Natural killer cell (primary cell): ENCODE measurements at regions not wholly inside any gene's neighbourhood (a gene's known extent, or its start where the extent isn't known, plus 50 kb on each side); places are given as distances from the start of the nearest gene placed in this dataset.

Experiments
- ATAC-seq, 3 donors: fragments of 150-1000 bp in 2 of 3; fragments of 200-7000 bp in 1 of 3; cut with Tn5 transposase; 1 replicate in 1 of 3; 2 replicates in 2 of 3; pipeline ENCODE4 v1.10.0; 2021; ENCODE audit warnings: mild to moderate bottlenecking in 2 of 3, moderate library complexity in 2 of 3
- DNase-seq, 2 donors: peaks; one replicate each; pipeline versions ENCODE4 v3.0.0 to v3.0.0-alpha.2; 2013 to 2021; ENCODE audit warnings: mixed read lengths in 1 of 2
- H3K27ac ChIP-seq: one replicate; pipeline ENCODE4 v1.5.1; 2013; ENCODE audit warnings: mild to moderate bottlenecking, low read length
- H3K27me3 ChIP-seq: one replicate; pipeline ENCODE4 v1.6.1; 2013; ENCODE audit warnings: low read length; ENCODE audit not compliant: control insufficient read depth, insufficient read depth
- H3K36me3 ChIP-seq: one replicate; pipeline ENCODE4 v1.6.1; 2013; ENCODE audit warnings: low read length; ENCODE audit not compliant: control insufficient read depth, insufficient read depth
- H3K4me1 ChIP-seq: one replicate; pipeline ENCODE4 v1.6.1; 2013; ENCODE audit warnings: low read length; ENCODE audit not compliant: control insufficient read depth, insufficient read depth
- H3K4me3 ChIP-seq: one replicate; pipeline ENCODE4 v1.5.1; 2013; ENCODE audit warnings: low read length
- H3K9me3 ChIP-seq: one replicate; pipeline ENCODE4 v1.6.1; 2013; ENCODE audit warnings: low read length; ENCODE audit not compliant: control insufficient read depth, insufficient read depth
- H3K27ac Mint-ChIP-seq, 2 donors: one replicate each; pipeline ENCODE4 v1.8.0; 2022; ENCODE audit warnings: mild to moderate bottlenecking in 2 of 2, mixed read lengths in 2 of 2, moderate library complexity in 1 of 2
- H3K27me3 Mint-ChIP-seq, 2 donors: one replicate each; pipeline ENCODE4 v1.8.0; 2022; ENCODE audit warnings: low read depth in 2 of 2, mixed read lengths in 2 of 2
- H3K36me3 Mint-ChIP-seq: one replicate; pipeline ENCODE4 v1.8.0; 2022; ENCODE audit warnings: mixed read lengths
- H3K4me1 Mint-ChIP-seq, 2 donors: one replicate each; pipeline ENCODE4 v1.8.0; 2022; ENCODE audit warnings: mixed read lengths in 2 of 2
- H3K4me3 Mint-ChIP-seq: one replicate; pipeline ENCODE4 v1.8.0; 2022; ENCODE audit warnings: mild to moderate bottlenecking, moderate library complexity, mixed read lengths
- H3K9me3 Mint-ChIP-seq, 2 donors: one replicate each; pipeline ENCODE4 v1.8.0; 2022; ENCODE audit warnings: mixed read lengths in 2 of 2
- WGBS: methylation state at CpG from one replicate; pipeline ENCODE4 v1.1.7; 2013; ENCODE audit warnings: missing lambda C conversion rate; ENCODE audit not compliant: insufficient coverage; 5-methylcytosine and 5-hydroxymethylcytosine counted together
- intact Hi-C: fragments of 100-400 bp; cut with micrococcal nuclease; formaldehyde crosslinking; loops from one replicate; pipeline ENCODE4 v1.14.2; 2022
- TF ChIP-seq, protein P1 (sequence below): fragments of 200-600 bp; IDR thresholded peaks from one replicate; pipeline ENCODE4 v1.8.0; 2022; ENCODE audit warnings: antibody characterized with exemption

DNA sequence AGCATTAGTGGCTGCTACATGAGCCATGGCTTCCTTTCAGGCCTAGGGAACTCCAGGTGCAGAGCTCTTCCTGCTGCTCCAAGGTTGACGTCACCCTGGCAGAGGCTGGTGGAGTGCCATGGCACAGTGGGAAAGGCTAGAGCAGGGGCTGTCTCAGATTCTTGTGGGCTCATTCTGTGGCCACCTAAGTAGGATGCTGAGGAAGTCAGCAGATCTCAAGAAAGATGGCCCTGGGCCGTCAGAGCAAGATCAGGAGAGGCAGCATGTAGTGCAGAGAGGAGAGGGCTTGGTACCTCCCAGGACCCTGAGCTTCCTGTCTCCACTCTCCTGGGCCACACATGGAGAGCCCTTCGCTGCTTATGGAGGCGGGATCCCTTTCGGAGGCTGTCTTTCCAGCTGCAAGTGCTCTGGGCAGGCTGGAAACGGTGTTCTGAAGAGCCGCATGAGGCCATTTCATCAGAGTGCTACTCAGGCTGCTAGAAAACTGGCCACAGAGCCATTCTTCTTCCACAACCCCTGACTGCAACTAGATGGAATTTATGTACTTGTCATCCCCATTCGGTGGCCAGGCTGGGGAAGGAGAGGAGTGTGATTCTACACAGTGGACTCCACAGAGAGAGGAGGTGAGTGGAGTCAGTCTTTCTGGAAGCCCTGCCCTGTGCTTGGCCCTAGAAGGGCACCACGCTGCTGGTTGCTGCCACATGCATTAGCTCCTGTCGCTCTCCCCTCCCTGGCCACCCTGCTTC, 304.2 kb downstream of the RPS24 start:
- Mint-ChIP-seq H3K36me3 (no peaks in the 10 kb centered on the region), H3K27ac (no peak overlapping the region), H3K9me3 (no peaks in the 10 kb centered on the region), H3K4me3 (no peak overlapping the region), H3K27me3 (peaks cover 0 to 7% of the 10 kb centered on the region in 2 donors), H3K4me1 (no peaks in the 10 kb centered on the region)
- no peaks in the 10 kb centered on the region for H3K27me3 ChIP-seq
- TF ChIP-seq, protein P1, sequence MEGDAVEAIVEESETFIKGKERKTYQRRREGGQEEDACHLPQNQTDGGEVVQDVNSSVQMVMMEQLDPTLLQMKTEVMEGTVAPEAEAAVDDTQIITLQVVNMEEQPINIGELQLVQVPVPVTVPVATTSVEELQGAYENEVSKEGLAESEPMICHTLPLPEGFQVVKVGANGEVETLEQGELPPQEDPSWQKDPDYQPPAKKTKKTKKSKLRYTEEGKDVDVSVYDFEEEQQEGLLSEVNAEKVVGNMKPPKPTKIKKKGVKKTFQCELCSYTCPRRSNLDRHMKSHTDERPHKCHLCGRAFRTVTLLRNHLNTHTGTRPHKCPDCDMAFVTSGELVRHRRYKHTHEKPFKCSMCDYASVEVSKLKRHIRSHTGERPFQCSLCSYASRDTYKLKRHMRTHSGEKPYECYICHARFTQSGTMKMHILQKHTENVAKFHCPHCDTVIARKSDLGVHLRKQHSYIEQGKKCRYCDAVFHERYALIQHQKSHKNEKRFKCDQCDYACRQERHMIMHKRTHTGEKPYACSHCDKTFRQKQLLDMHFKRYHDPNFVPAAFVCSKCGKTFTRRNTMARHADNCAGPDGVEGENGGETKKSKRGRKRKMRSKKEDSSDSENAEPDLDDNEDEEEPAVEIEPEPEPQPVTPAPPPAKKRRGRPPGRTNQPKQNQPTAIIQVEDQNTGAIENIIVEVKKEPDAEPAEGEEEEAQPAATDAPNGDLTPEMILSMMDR: no peak
- H3K27ac ChIP-seq: no peak overlapping the region
- DNase-seq: peak in 1 of 2 donors; percentile 11
- ATAC-seq: no peak
- H3K9me3 ChIP-seq: no peaks in the 10 kb centered on the region
- no peak overlapping the region for H3K4me3 ChIP-seq
- intact Hi-C loops: no loop called here
- WGBS: 81% methylated on average over 10 of the region's 10 CpGs
- no peaks in the 10 kb centered on the region for H3K36me3 ChIP-seq
- no peaks in the 10 kb centered on the region for H3K4me1 ChIP-seq

DNA sequence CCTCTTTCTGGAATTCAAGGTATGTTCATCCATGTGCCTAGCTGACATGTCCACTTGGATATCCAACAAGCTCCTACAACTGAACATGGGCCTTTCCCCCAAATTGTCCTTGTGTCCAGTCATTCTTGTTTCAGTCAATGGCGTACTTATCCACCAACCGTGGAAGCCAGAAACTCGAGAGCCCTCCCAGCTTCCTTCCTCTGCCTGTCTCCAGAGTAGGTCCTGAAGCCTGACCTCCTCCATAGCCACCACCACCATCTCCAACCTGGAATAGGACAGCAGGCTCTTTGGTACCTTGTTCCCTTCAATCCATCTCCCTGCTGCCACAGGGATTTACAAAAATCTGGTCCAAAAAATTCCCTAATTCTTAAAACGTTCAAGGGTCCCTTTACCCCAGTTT, 305.1 kb downstream of the RPS24 start:
- Histone ChIP-seq H3K9me3 (no peaks in the 10 kb centered on the region), H3K36me3 (no peaks in the 10 kb centered on the region), H3K27ac (no peak overlapping the region), H3K4me1 (no peaks in the 10 kb centered on the region), H3K4me3 (no peak overlapping the region), H3K27me3 (no peaks in the 10 kb centered on the region)
- TF ChIP-seq, protein P1: no peak
- H3K27me3 Mint-ChIP-seq: peaks cover 0 to 5% of the 10 kb centered on the region in 2 donors
- ATAC-seq (no peak), DNase-seq (peak in 1 of 2 donors; percentile 4)
- H3K27ac Mint-ChIP-seq: no peak overlapping the region
- intact Hi-C loops: no loop called here
- no peaks in the 10 kb centered on the region for H3K4me1 Mint-ChIP-seq
- H3K4me3 Mint-ChIP-seq: no peak overlapping the region
- no peaks in the 10 kb centered on the region for H3K36me3 Mint-ChIP-seq
- no peaks in the 10 kb centered on the region for H3K9me3 Mint-ChIP-seq
- 86% methylated on average over 4 of the region's 4 CpGs for WGBS

DNA sequence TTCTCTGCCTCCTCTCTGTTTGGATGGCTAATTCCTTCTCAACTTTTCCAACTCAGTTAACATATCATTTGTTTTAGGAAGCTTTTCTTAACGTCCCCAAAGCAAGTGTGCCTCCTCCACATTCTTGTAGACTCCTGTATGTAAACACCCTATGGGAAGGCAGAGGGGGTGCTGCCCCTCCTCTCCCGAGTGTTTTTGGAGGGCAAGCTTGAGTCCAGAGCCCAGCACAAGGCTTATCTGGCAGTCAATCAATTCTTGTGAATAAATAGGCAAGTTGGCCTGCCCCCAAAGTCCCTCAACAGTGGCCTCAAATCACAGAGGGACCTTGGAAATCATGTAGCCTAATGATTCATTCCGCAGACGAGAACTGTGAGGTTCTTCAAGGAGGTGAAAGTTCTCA, 305.6 kb downstream of the RPS24 start:
- no peak for DNase-seq
- Mint-ChIP-seq H3K27me3 (peaks cover 0 to 5% of the 10 kb centered on the region in 2 donors), H3K4me1 (no peaks in the 10 kb centered on the region), H3K4me3 (no peak overlapping the region), H3K36me3 (no peaks in the 10 kb centered on the region), H3K9me3 (no peaks in the 10 kb centered on the region), H3K27ac (no peak overlapping the region)
- H3K27ac ChIP-seq: no peak overlapping the region
- ATAC-seq: no peak
- H3K9me3 ChIP-seq: no peaks in the 10 kb centered on the region
- intact Hi-C loops: no loop called here
- TF ChIP-seq, protein P1: no peak
- H3K4me1 ChIP-seq: no peaks in the 10 kb centered on the region
- 80% methylated on average over 3 of the region's 4 CpGs for WGBS
- no peaks in the 10 kb centered on the region for H3K27me3 ChIP-seq
- no peaks in the 10 kb centered on the region for H3K36me3 ChIP-seq
- no peak overlapping the region for H3K4me3 ChIP-seq
